Trophoblast cell (in vitro differentiated cells and primary cell): ENCODE measurements at regions not wholly inside any gene's neighbourhood (a gene's known extent, or its start where the extent isn't known, plus 50 kb on each side); places are given as distances from the start of the nearest gene placed in this dataset.
"Not testable (repeated sequence)": the region's sequence is repeated elsewhere in the genome, so short reads cannot be mapped to it uniquely, and the experiment has no call there.

Source experiments
- DNase-seq, 2 donors: peaks; one replicate each; pipeline ENCODE4 v3.0.0-alpha.2; 2016
- H2AFZ ChIP-seq: 2 replicates; pipeline ENCODE4 v1.6.1; 2013; ENCODE audit warnings: low read length, moderate library complexity, mild to moderate bottlenecking; ENCODE audit not compliant: insufficient read depth, poor library complexity
- H2AK5ac ChIP-seq: 2 replicates; pipeline ENCODE4 v1.6.1; 2013; ENCODE audit warnings: mild to moderate bottlenecking, low read length
- H2BK120ac ChIP-seq: 2 replicates; pipeline ENCODE4 v1.6.1; 2013; ENCODE audit warnings: low read length, mild to moderate bottlenecking, moderate library complexity; ENCODE audit not compliant: insufficient read depth, poor library complexity
- H2BK12ac ChIP-seq: 2 replicates; pipeline ENCODE4 v1.6.1; 2013; ENCODE audit warnings: mild to moderate bottlenecking, low read length, moderate library complexity
- H2BK5ac ChIP-seq: 2 replicates; pipeline ENCODE4 v1.6.1; 2013; ENCODE audit warnings: low read length, low read depth, moderate library complexity, mild to moderate bottlenecking; ENCODE audit not compliant: poor library complexity
- H3K14ac ChIP-seq: 2 replicates; pipeline ENCODE4 v1.6.1; 2013; ENCODE audit warnings: mild to moderate bottlenecking, low read length
- H3K18ac ChIP-seq: 2 replicates; pipeline ENCODE4 v1.6.1; 2013; ENCODE audit warnings: mild to moderate bottlenecking, low read length
- H3K23ac ChIP-seq: 2 replicates; pipeline ENCODE4 v1.6.1; 2013; ENCODE audit warnings: low read length
- H3K27ac ChIP-seq: 2 replicates; pipeline ENCODE4 v1.5.1; 2013; ENCODE audit warnings: low read depth, mild to moderate bottlenecking, inconsistent platforms, low read length, moderate library complexity
- H3K27me3 ChIP-seq: 2 replicates; pipeline ENCODE4 v1.6.1; 2013; ENCODE audit warnings: inconsistent platforms, mild to moderate bottlenecking, low read length, moderate library complexity; ENCODE audit not compliant: insufficient read depth
- H3K36me3 ChIP-seq, 2 experiments: 1 replicate in 1 of 2; 2 replicates in 1 of 2; pipeline ENCODE4 v1.6.1; 2013; ENCODE audit warnings: low read length in 2 of 2, mild to moderate bottlenecking in 2 of 2, moderate library complexity in 1 of 2; ENCODE audit not compliant: insufficient read depth in 2 of 2, control insufficient read depth in 1 of 2
- H3K4ac ChIP-seq: 2 replicates; pipeline ENCODE4 v1.6.1; 2013; ENCODE audit warnings: low read depth, mild to moderate bottlenecking, low read length, moderate library complexity
- H3K4me1 ChIP-seq, 2 experiments: 1 replicate in 1 of 2; 2 replicates in 1 of 2; pipeline ENCODE4 v1.6.1; 2013; ENCODE audit warnings: low read length in 2 of 2, mild to moderate bottlenecking in 2 of 2, moderate library complexity in 1 of 2; ENCODE audit not compliant: insufficient read depth in 2 of 2, control insufficient read depth in 1 of 2
- H3K4me2 ChIP-seq: 2 replicates; pipeline ENCODE4 v1.6.1; 2013; ENCODE audit warnings: inconsistent platforms, mild to moderate bottlenecking, low read length, moderate library complexity
- H3K4me3 ChIP-seq: 2 replicates; pipeline ENCODE4 v1.5.1; 2013; ENCODE audit warnings: mild to moderate bottlenecking, low read depth, low read length, inconsistent platforms
- H3K79me1 ChIP-seq: one replicate; pipeline ENCODE4 v1.6.1; 2013; ENCODE audit warnings: low read length
- H3K79me2 ChIP-seq: 2 replicates; pipeline ENCODE4 v1.6.1; 2013; ENCODE audit warnings: low read length, mild to moderate bottlenecking; ENCODE audit not compliant: control insufficient read depth, insufficient read depth, poor library complexity
- H3K9ac ChIP-seq: 2 replicates; pipeline ENCODE4 v1.6.1; 2013; ENCODE audit warnings: mild to moderate bottlenecking, low read length
- H3K9me3 ChIP-seq: 2 replicates; pipeline ENCODE4 v1.6.1; 2013; ENCODE audit warnings: low read depth, mild to moderate bottlenecking, control low read depth, inconsistent platforms, low read length; ENCODE audit not compliant: insufficient read depth
- H4K12ac ChIP-seq: 2 replicates; pipeline ENCODE4 v1.6.1; 2013; ENCODE audit warnings: low read depth, mild to moderate bottlenecking, low read length, moderate library complexity
- H4K8ac ChIP-seq: 2 replicates; pipeline ENCODE4 v1.6.1; 2013; ENCODE audit warnings: low read depth, mild to moderate bottlenecking, low read length, moderate library complexity
- H4K91ac ChIP-seq: one replicate; pipeline ENCODE4 v1.6.1; 2013; ENCODE audit warnings: low read depth, mild to moderate bottlenecking, low read length, moderate library complexity
- WGBS: extraction: QIAGEN DNeasy Blood & Tissue Kit; methylation state at CpG from one replicate; pipeline ENCODE4 v1.1.7; 2013; ENCODE audit warnings: missing lambda C conversion rate; ENCODE audit not compliant: insufficient read length, insufficient coverage; ENCODE audit errors: extremely low coverage; 5-methylcytosine and 5-hydroxymethylcytosine counted together

- H2AFZ ChIP-seq, result no peak overlapping the region
- H3K18ac ChIP-seq, result no peak overlapping the region
- no CpG with 5 or more reads among the region's 4 CpGs for WGBS
These were observed 56.0 kb downstream of the OLFML3 start for GRCh38 chr1:114035304-114035700.

DNA sequence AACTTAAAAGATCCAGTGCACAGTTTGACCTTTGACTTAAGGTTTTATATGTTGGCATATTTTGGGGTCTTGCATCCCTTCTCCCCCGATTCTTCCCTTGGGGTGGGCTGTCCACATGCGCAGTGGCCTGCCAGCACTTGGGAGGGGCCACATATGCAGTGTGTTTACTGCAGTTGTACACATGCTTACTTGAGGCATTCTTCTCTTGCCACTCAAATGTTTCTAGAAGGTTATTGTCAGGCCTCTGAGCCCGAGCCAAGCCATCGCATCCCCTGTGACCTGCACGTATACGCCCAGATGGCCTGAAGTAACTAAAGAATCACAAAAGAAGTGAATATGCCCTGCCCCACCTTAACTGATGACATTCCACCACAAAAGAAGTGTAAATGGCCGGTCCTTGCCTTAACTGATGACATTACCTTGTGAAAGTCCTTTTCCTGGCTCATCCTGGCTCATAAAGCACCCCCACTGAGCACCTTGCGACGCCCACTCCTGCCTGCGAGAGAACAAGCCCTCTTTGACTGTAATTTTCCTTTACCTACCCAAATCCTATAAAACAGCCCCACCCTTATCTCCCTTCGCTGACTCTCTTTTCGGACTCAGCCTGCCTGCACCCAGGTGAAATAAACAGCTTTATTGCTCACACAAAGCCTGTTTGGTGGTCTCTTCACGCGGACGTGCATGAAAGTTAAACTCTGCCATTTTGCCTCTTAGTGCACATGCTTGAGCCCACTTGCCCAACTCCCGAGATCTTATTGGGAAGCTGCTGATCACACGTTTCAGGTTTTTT is 57.8 kb downstream of the OLFML3 start:
- not testable (repeated sequence) for H2AFZ ChIP-seq, H2BK12ac ChIP-seq, DNase-seq, H3K4ac ChIP-seq, H3K4me3 ChIP-seq, H3K79me1 ChIP-seq, H4K91ac ChIP-seq, H2BK120ac ChIP-seq, H3K27me3 ChIP-seq, H4K8ac ChIP-seq, H3K36me3 ChIP-seq, H3K9ac ChIP-seq, H3K4me2 ChIP-seq, H3K9me3 ChIP-seq, H3K14ac ChIP-seq, H4K12ac ChIP-seq, H3K18ac ChIP-seq, H2BK5ac ChIP-seq, H3K27ac ChIP-seq, H3K23ac ChIP-seq, H3K79me2 ChIP-seq
- peak overlapping the region; percentile 52 for H2AK5ac ChIP-seq
- peaks cover 17 to 21% of the 10 kb centered on the region in 2 experiments for H3K4me1 ChIP-seq
- WGBS, result no CpG with 5 or more reads among the region's 17 CpGs

More at GRCh38 chr1:114035304-114035700, 56.0 kb downstream of the OLFML3 start:
- no peak overlapping the region for H3K23ac ChIP-seq
- H3K4ac ChIP-seq, result no peak overlapping the region
- no peak overlapping the region for H3K9ac ChIP-seq
- no peak overlapping the region for H2BK120ac ChIP-seq
- no peak overlapping the region for H4K12ac ChIP-seq
- H3K4me1 ChIP-seq, result peaks cover 17 to 21% of the 10 kb centered on the region in 2 experiments
- no peak overlapping the region for H4K8ac ChIP-seq
- H2BK5ac ChIP-seq, result no peak overlapping the region
- H3K27ac ChIP-seq, result no peak overlapping the region
- H3K9me3 ChIP-seq, result no peaks in the 10 kb centered on the region
- H3K4me3 ChIP-seq, result no peak overlapping the region
- peaks cover 3% of the 10 kb centered on the region for H3K79me1 ChIP-seq
- H3K36me3 ChIP-seq, result no peaks in the 10 kb centered on the region
- H4K91ac ChIP-seq, result no peak overlapping the region
- DNase-seq, result no peak
- H3K79me2 ChIP-seq, result peaks cover 2% of the 10 kb centered on the region
- H3K27me3 ChIP-seq, result no peaks in the 10 kb centered on the region
- no peak overlapping the region for H2AK5ac ChIP-seq
- no peak overlapping the region for H2BK12ac ChIP-seq
- no peak overlapping the region for H3K4me2 ChIP-seq
- H3K14ac ChIP-seq, result no peak overlapping the region

DNA sequence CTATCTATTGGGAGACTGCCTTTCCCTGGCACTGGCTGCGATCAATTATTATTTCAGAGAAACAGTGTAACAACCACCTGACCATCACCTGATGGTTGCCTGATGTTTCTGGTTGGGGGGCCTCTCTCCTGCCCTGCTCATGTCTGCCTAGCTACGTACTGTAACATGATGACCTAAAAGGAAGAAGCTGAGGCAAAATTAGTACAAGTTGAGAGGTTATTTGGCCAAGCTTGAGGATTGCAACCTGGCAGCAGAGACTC is 58.3 kb downstream of the OLFML3 start:
- H3K9ac ChIP-seq, result no peak overlapping the region
- no CpG with 5 or more reads among the region's 2 CpGs for WGBS
- H3K4ac ChIP-seq, result no peak overlapping the region
- no peak overlapping the region for H3K23ac ChIP-seq
- no peak overlapping the region for H2BK120ac ChIP-seq
- H4K91ac ChIP-seq, result no peak overlapping the region
- H3K9me3 ChIP-seq, result no peaks in the 10 kb centered on the region
- H2AK5ac ChIP-seq, result no peak overlapping the region
- DNase-seq, result no peak
- no peak overlapping the region for H3K4me2 ChIP-seq
- H3K36me3 ChIP-seq, result no peaks in the 10 kb centered on the region
- H3K79me2 ChIP-seq, result peaks cover 2% of the 10 kb centered on the region
- H3K4me3 ChIP-seq, result no peak overlapping the region
- H3K18ac ChIP-seq, result no peak overlapping the region
- H3K27ac ChIP-seq, result no peak overlapping the region
- H3K79me1 ChIP-seq, result peaks cover 3% of the 10 kb centered on the region
- H2BK5ac ChIP-seq, result no peak overlapping the region
- no peak overlapping the region for H3K14ac ChIP-seq
- H2BK12ac ChIP-seq, result no peak overlapping the region
- H2AFZ ChIP-seq, result no peak overlapping the region
- H3K4me1 ChIP-seq, result peaks cover 12 to 17% of the 10 kb centered on the region in 2 experiments
- H4K12ac ChIP-seq, result no peak overlapping the region
- H4K8ac ChIP-seq, result no peak overlapping the region
- no peaks in the 10 kb centered on the region for H3K27me3 ChIP-seq

GRCh38 chr1:114037962-114038816 is 58.9 kb downstream of the OLFML3 start:
- H4K12ac ChIP-seq, result no peak overlapping the region
- no peak overlapping the region for H3K27ac ChIP-seq
- H3K14ac ChIP-seq, result no peak overlapping the region
- H3K79me1 ChIP-seq, result peaks cover under 1% of the 10 kb centered on the region
- no peak overlapping the region for H2BK12ac ChIP-seq
- H3K27me3 ChIP-seq, result no peaks in the 10 kb centered on the region
- H4K8ac ChIP-seq, result no peak overlapping the region
- no peak overlapping the region for H2BK5ac ChIP-seq
- H3K79me2 ChIP-seq, result no peaks in the 10 kb centered on the region
- no peak overlapping the region for H3K4me2 ChIP-seq
- no peak overlapping the region for H2AK5ac ChIP-seq
- no peak overlapping the region for H4K91ac ChIP-seq
- H3K9me3 ChIP-seq, result no peaks in the 10 kb centered on the region
- H3K4me3 ChIP-seq, result no peak overlapping the region
- H3K4ac ChIP-seq, result no peak overlapping the region
- no peak overlapping the region for H3K18ac ChIP-seq
- H3K4me1 ChIP-seq, result peaks cover 7 to 11% of the 10 kb centered on the region in 2 experiments
- no peak overlapping the region for H3K23ac ChIP-seq
- no peak overlapping the region for H2AFZ ChIP-seq
- no peak for DNase-seq
- no peak overlapping the region for H2BK120ac ChIP-seq
- H3K36me3 ChIP-seq, result no peaks in the 10 kb centered on the region
- no CpG with 5 or more reads among the region's 3 CpGs for WGBS
- H3K9ac ChIP-seq, result no peak overlapping the region
